ENCODE measurements at regions not wholly inside any gene's neighbourhood (a gene's known extent, or its start where the extent isn't known, plus 50 kb on each side); places are given as distances from the start of the nearest gene placed in this dataset.

GRCh38 chr12:116630762-116631161, 71.6 kb downstream of the MAP1LC3B2 start:
- Histone ChIP-seq H3K9me3 (no peaks in the 10 kb centered on the region), H3K27ac (no peak overlapping the region), H3K27me3 (peaks cover 0 to 6% of the 10 kb centered on the region in 2 donors), H3K36me3 (no peaks in the 10 kb centered on the region), H3K4me3 (no peak overlapping the region), H3K4me1 (peaks cover 0 to 8% (median 0%) of the 10 kb centered on the region in 4 donors)
- TF ChIP-seq EP300 (IDR thresholded peaks at IDR 0.05): no peak
- no peak for TF ChIP-seq CTCF (IDR thresholded peaks at IDR 0.05)
- TF ChIP-seq POLR2A (IDR thresholded peaks at IDR 0.05): no peak
- DNase-seq (ENCODE audit: low spot score in 2 of 2): no peak
- WGBS, 2 donors: 75 to 82% methylated on average over 7 of the region's 7 CpGs

DNA sequence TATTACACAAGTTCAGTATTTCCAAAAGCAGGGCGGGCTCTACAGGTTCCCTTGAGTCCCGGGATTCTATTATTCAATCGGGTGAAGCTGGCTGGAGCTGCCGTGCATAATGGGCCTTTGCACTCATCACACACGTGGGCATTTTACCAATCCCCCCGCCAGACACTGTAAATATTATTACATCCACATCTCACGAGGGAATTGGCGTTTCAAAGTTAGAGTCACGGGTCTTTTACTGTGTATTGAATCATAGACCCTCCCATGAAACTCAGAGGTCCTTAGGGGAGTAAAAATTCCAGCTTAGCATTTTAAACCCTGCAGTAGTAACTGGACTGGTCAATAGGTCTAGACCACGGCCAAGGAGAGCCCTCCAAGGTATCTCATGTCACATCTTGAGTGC, 70.3 kb downstream of the MAP1LC3B2 start:
- DNase-seq (ENCODE audit: low spot score in 2 of 2): no peak
- H3K4me1 ChIP-seq: peaks cover 0 to 8% (median 0%) of the 10 kb centered on the region in 4 donors
- no peak for TF ChIP-seq POLR2A (IDR thresholded peaks at IDR 0.05)
- no peak for TF ChIP-seq EP300 (IDR thresholded peaks at IDR 0.05)
- TF ChIP-seq CTCF (IDR thresholded peaks at IDR 0.05): no peak
- H3K27ac ChIP-seq: no peak overlapping the region
- peaks cover 0 to 3% (median 0%) of the 10 kb centered on the region in 4 donors for H3K9me3 ChIP-seq
- H3K4me3 ChIP-seq: no peak overlapping the region
- peaks cover 0 to 6% of the 10 kb centered on the region in 2 donors for H3K27me3 ChIP-seq
- 35 to 42% methylated on average over 10 of the region's 10 CpGs for WGBS, 2 donors
- no peaks in the 10 kb centered on the region for H3K36me3 ChIP-seq

DNA sequence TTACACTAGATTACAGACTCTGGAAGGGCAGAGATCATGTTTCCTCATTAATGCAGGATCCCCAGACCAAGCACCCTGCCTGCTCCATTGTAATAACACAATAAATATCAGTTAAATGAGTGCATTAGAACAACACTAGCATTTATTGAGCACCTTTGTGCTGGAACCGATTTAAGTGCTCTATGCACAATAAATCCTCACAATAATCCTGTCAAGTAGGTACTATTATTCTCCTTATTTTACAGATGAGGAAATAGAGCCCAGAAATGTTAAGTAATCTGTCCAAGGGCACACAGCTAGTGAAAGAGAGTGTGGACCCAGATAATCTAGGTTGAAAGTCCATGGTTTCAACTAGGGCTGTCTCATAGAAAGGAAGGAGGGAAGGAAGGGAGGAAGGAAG, 69.8 kb downstream of the MAP1LC3B2 start:
- H3K27me3 ChIP-seq: peaks cover 0 to 6% of the 10 kb centered on the region in 2 donors
- peaks cover 0 to 8% (median 0%) of the 10 kb centered on the region in 4 donors for H3K4me1 ChIP-seq
- TF ChIP-seq POLR2A (IDR thresholded peaks at IDR 0.05) (no peak), CTCF (IDR thresholded peaks at IDR 0.05) (no peak), EP300 (IDR thresholded peaks at IDR 0.05) (no peak)
- H3K4me3 ChIP-seq: no peak overlapping the region
- 40 to 50% methylated on average over 1 of the region's 1 CpG for WGBS, 2 donors
- H3K36me3 ChIP-seq: no peaks in the 10 kb centered on the region
- DNase-seq (ENCODE audit: low spot score in 2 of 2): no peak
- no peak overlapping the region for H3K27ac ChIP-seq
- H3K9me3 ChIP-seq: peaks cover 0 to 8% (median 0%) of the 10 kb centered on the region in 4 donors

GRCh38 chr12:116628450-116628793, 69.2 kb downstream of the MAP1LC3B2 start:
- H3K27ac ChIP-seq: no peak overlapping the region
- peaks cover 0 to 10% (median 0%) of the 10 kb centered on the region in 4 donors for H3K9me3 ChIP-seq
- peaks cover 0 to 6% of the 10 kb centered on the region in 2 donors for H3K27me3 ChIP-seq
- DNase-seq (ENCODE audit: low spot score in 2 of 2): no peak
- no peak overlapping the region for H3K4me3 ChIP-seq
- TF ChIP-seq POLR2A (IDR thresholded peaks at IDR 0.05): no peak
- no peak for TF ChIP-seq CTCF (IDR thresholded peaks at IDR 0.05)
- TF ChIP-seq EP300 (IDR thresholded peaks at IDR 0.05): no peak
- H3K36me3 ChIP-seq: no peaks in the 10 kb centered on the region
- WGBS, 2 donors: 93 to 96% methylated on average over 10 of the region's 10 CpGs
- H3K4me1 ChIP-seq: peaks cover 0 to 8% (median 0%) of the 10 kb centered on the region in 4 donors

Measured in tibial nerve (tissue), 4 donors.